GM12892 (cell line): ENCODE measurements at regions not wholly inside any gene's neighbourhood (a gene's known extent, or its start where the extent isn't known, plus 50 kb on each side); places are given as distances from the start of the nearest gene placed in this dataset.

Experiments
- POLR2A ChIP-seq: IDR thresholded peaks from 2 replicates; pipeline ENCODE4 v1.6.1; 2011; ENCODE audit warnings: low read depth, low read length, control low read depth
- TAF1 ChIP-seq: IDR thresholded peaks from 2 replicates; pipeline ENCODE4 v1.6.1; 2011; ENCODE audit warnings: low read depth, mild to moderate bottlenecking, control low read depth, low read length, borderline replicate concordance

DNA sequence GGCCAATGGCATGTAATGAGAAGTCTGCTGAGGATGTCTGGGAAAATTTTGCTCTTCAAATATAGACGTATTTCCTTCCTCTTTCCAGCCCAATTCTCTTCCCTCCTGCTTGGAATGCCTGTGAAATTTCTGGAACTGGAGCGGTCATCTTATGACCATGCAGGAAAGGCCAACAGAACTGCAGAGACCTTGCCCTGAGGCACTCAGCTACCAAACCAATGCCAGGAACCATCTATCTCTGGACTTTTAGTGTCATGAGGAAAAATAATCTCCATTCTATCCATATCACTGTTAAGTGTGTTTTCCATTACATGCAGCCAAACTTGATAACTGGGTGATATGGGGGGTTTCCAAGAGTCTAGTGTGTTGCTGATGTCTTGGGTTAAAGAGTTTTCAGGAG lies 363.7 kb downstream of the SLC4A3 start:
- TF ChIP-seq POLR2A (no peak), TAF1 (no peak)
